T-cell (primary cell): ENCODE measurements at regions not wholly inside any gene's neighbourhood (a gene's known extent, or its start where the extent isn't known, plus 50 kb on each side); places are given as distances from the start of the nearest gene placed in this dataset.

ENCODE experiments used
- ATAC-seq, 4 experiments: fragments of 200-7000 bp in 3 of 4; fragments of 150-1000 bp in 1 of 4; cut with Tn5 transposase; replicated peaks in 1 of 4; 1 replicate in 3 of 4; 2 replicates in 1 of 4; pipeline ENCODE4 v1.10.0; 2021; ENCODE audit warnings: moderate library complexity in 3 of 4, mild to moderate bottlenecking in 2 of 4, moderate number of reproducible peaks in 1 of 4
- CTCF ChIA-PET, 2 donors: fragments of 300-600 bp; sonication (Branson Sonifier 250); formaldehyde crosslinking; loops; one replicate each; lab custom pipeline; 2022; ENCODE audit warnings: antibody characterized with exemption in 2 of 2; lab: Charles Lee
- POLR2A ChIA-PET, 2 donors: fragments of 300-600 bp; sonication (Branson Sonifier 250); formaldehyde crosslinking; loops; one replicate each; lab custom pipeline; 2022; ENCODE audit warnings: antibody characterized with exemption in 2 of 2; lab: Charles Lee
- DNase-seq, 35 experiments: peaks; one replicate each; pipeline versions ENCODE4 v3.0.0 to v3.0.0-alpha.2; 2013 to 2023
- H3K27ac ChIP-seq: one replicate; pipeline ENCODE4 v1.5.1; 2013; ENCODE audit warnings: low read length
- H3K27me3 ChIP-seq, 2 experiments: replicated peaks in 1 of 2; 1 replicate in 1 of 2; 2 replicates in 1 of 2; pipeline versions ENCODE4 v1.6.1 to v1.7.0; 2013; ENCODE audit warnings: low read length in 1 of 2, mixed read lengths in 1 of 2; ENCODE audit not compliant: control insufficient read depth in 2 of 2, insufficient read depth in 2 of 2; ENCODE audit errors: extremely low read depth in 1 of 2
- H3K36me3 ChIP-seq, 2 donors: 1 replicate in 1 of 2; 2 replicates in 1 of 2; pipeline versions ENCODE4 v1.6.1 to v1.7.0; 2013; ENCODE audit warnings: low read length in 1 of 2; ENCODE audit not compliant: control insufficient read depth in 2 of 2, insufficient read depth in 1 of 2; ENCODE audit errors: extremely low read depth in 1 of 2
- H3K4me1 ChIP-seq, 2 experiments: 1 replicate in 1 of 2; 2 replicates in 1 of 2; pipeline versions ENCODE4 v1.6.1 to v1.7.0; 2013; ENCODE audit warnings: low read length in 2 of 2, mixed read lengths in 1 of 2; ENCODE audit not compliant: insufficient read depth in 2 of 2, control insufficient read depth in 1 of 2; ENCODE audit errors: extremely low read depth in 1 of 2
- H3K4me3 ChIP-seq, 2 donors: 1 replicate in 1 of 2; 2 replicates in 1 of 2; pipeline versions ENCODE4 v1.5.1 to v1.7.0; 2013; ENCODE audit warnings: mild to moderate bottlenecking in 2 of 2, low read length in 1 of 2, moderate library complexity in 1 of 2; ENCODE audit not compliant: control insufficient read depth in 1 of 2; ENCODE audit errors: extremely low read depth in 1 of 2
- H3K9me3 ChIP-seq: 2 replicates; pipeline ENCODE4 v1.7.0; 2013
- H3K27ac Mint-ChIP-seq, 2 donors: one replicate each; pipeline ENCODE4 v1.8.0; 2020 to 2021; ENCODE audit warnings: mild to moderate bottlenecking in 2 of 2, mixed read lengths in 2 of 2
- H3K27me3 Mint-ChIP-seq, 2 donors: one replicate each; pipeline ENCODE4 v1.8.0; 2021 to 2022; ENCODE audit warnings: mixed read lengths in 2 of 2
- H3K36me3 Mint-ChIP-seq: one replicate; pipeline ENCODE4 v1.8.0; 2021; ENCODE audit warnings: mixed read lengths
- H3K4me1 Mint-ChIP-seq, 3 donors: one replicate each; pipeline ENCODE4 v1.8.0; 2020 to 2022; ENCODE audit warnings: mixed read lengths in 3 of 3, mild to moderate bottlenecking in 1 of 3
- H3K4me3 Mint-ChIP-seq, 3 donors: one replicate each; pipeline ENCODE4 v1.8.0; 2020 to 2022; ENCODE audit warnings: mild to moderate bottlenecking in 3 of 3, mixed read lengths in 3 of 3, moderate library complexity in 3 of 3
- H3K9me3 Mint-ChIP-seq, 3 donors: one replicate each; pipeline ENCODE4 v1.8.0; 2020 to 2022; ENCODE audit warnings: mixed read lengths in 3 of 3
- WGBS: methylation state at CpG from one replicate; pipeline ENCODE4 v1.1.5; 2013; ENCODE audit warnings: missing lambda C conversion rate; ENCODE audit not compliant: insufficient coverage; 5-methylcytosine and 5-hydroxymethylcytosine counted together

GRCh38 chr20:11162026-11162775, 488.4 kb upstream of the JAG1 start:
- DNase-seq (no peak), ATAC-seq (no peak)
- Mint-ChIP-seq H3K4me1 (no peaks in the 10 kb centered on the region), H3K9me3 (peaks cover 0 to 4% (median 3%) of the 10 kb centered on the region in 3 donors), H3K27me3 (no peaks in the 10 kb centered on the region), H3K4me3 (no peak overlapping the region), H3K27ac (no peak overlapping the region), H3K36me3 (no peaks in the 10 kb centered on the region)
- Histone ChIP-seq H3K4me1 (no peaks in the 10 kb centered on the region), H3K9me3 (no peaks in the 10 kb centered on the region), H3K27me3 (no peaks in the 10 kb centered on the region), H3K27ac (no peak overlapping the region), H3K4me3 (no peak overlapping the region), H3K36me3 (no peaks in the 10 kb centered on the region)
- POLR2A ChIA-PET = interaction anchor here in 1 of 2 donors (0.7 kb wide), 1 partner anchor 633 kb away, joined by 3 read pairs; no protein-coding TSS in a partner anchor
- CTCF ChIA-PET = no interaction called here
- 61% methylated on average over 2 of the region's 4 CpGs for WGBS

GRCh38 chr20:11165789-11166188, 492.0 kb upstream of the JAG1 start:
- no peak for DNase-seq
- no peaks in the 10 kb centered on the region for H3K4me1 Mint-ChIP-seq
- peaks cover 0 to 12% (median 2%) of the 10 kb centered on the region in 3 donors for H3K9me3 Mint-ChIP-seq
- no peak overlapping the region for H3K27ac Mint-ChIP-seq
- no CpG with 5 or more reads among the region's 1 CpG for WGBS
- H3K27me3 Mint-ChIP-seq = no peaks in the 10 kb centered on the region
- H3K4me1 ChIP-seq = no peaks in the 10 kb centered on the region
- H3K36me3 ChIP-seq = no peaks in the 10 kb centered on the region
- CTCF ChIA-PET = no interaction called here
- no peak overlapping the region for H3K4me3 ChIP-seq
- H3K27ac ChIP-seq = no peak overlapping the region
- H3K36me3 Mint-ChIP-seq = no peaks in the 10 kb centered on the region
- no peak overlapping the region for H3K4me3 Mint-ChIP-seq
- ATAC-seq = no peak
- POLR2A ChIA-PET = no interaction called here
- no peaks in the 10 kb centered on the region for H3K9me3 ChIP-seq
- no peaks in the 10 kb centered on the region for H3K27me3 ChIP-seq

GRCh38 chr20:11166712-11167111, 492.9 kb upstream of the JAG1 start:
- no peaks in the 10 kb centered on the region for H3K27me3 Mint-ChIP-seq
- no peak overlapping the region for H3K27ac Mint-ChIP-seq
- H3K4me3 Mint-ChIP-seq = no peak overlapping the region
- peaks cover 0 to 12% (median 2%) of the 10 kb centered on the region in 3 donors for H3K9me3 Mint-ChIP-seq
- ChIA-PET POLR2A (no interaction called here), CTCF (no interaction called here)
- Histone ChIP-seq H3K4me1 (no peaks in the 10 kb centered on the region), H3K27ac (no peak overlapping the region), H3K36me3 (no peaks in the 10 kb centered on the region), H3K27me3 (no peaks in the 10 kb centered on the region), H3K4me3 (no peak overlapping the region), H3K9me3 (no peaks in the 10 kb centered on the region)
- WGBS = 80% methylated on average over 1 of the region's 2 CpGs
- ATAC-seq (no peak), DNase-seq (no peak)
- no peaks in the 10 kb centered on the region for H3K4me1 Mint-ChIP-seq
- H3K36me3 Mint-ChIP-seq = no peaks in the 10 kb centered on the region

- Histone ChIP-seq H3K36me3 (no peaks in the 10 kb centered on the region), H3K4me1 (no peaks in the 10 kb centered on the region), H3K9me3 (no peaks in the 10 kb centered on the region), H3K27ac (no peak overlapping the region), H3K27me3 (no peaks in the 10 kb centered on the region), H3K4me3 (no peak overlapping the region)
- no peaks in the 10 kb centered on the region for H3K27me3 Mint-ChIP-seq
- H3K4me1 Mint-ChIP-seq = no peaks in the 10 kb centered on the region
- POLR2A ChIA-PET = no interaction called here
- H3K4me3 Mint-ChIP-seq = no peak overlapping the region
- ATAC-seq (no peak), DNase-seq (no peak)
- no peaks in the 10 kb centered on the region for H3K36me3 Mint-ChIP-seq
- no peak overlapping the region for H3K27ac Mint-ChIP-seq
- CTCF ChIA-PET = no interaction called here
- peaks cover 0 to 12% (median 2%) of the 10 kb centered on the region in 3 donors for H3K9me3 Mint-ChIP-seq
Observed at GRCh38 chr20:11168026-11168425, 494.2 kb upstream of the JAG1 start.

- ATAC-seq = no peak
- ChIA-PET POLR2A (no interaction called here), CTCF (no interaction called here)
- H3K27me3 ChIP-seq = no peaks in the 10 kb centered on the region
- no peaks in the 10 kb centered on the region for H3K4me1 Mint-ChIP-seq
- H3K36me3 ChIP-seq = no peaks in the 10 kb centered on the region
- H3K27ac ChIP-seq = no peak overlapping the region
- H3K4me3 Mint-ChIP-seq = no peak overlapping the region
- H3K9me3 Mint-ChIP-seq = peaks cover 0 to 12% (median 2%) of the 10 kb centered on the region in 3 donors
- H3K36me3 Mint-ChIP-seq = no peaks in the 10 kb centered on the region
- no peak for DNase-seq
- no peak overlapping the region for H3K4me3 ChIP-seq
- no peaks in the 10 kb centered on the region for H3K9me3 ChIP-seq
- H3K27me3 Mint-ChIP-seq = no peaks in the 10 kb centered on the region
- H3K27ac Mint-ChIP-seq = no peak overlapping the region
- H3K4me1 ChIP-seq = no peaks in the 10 kb centered on the region
Observed at GRCh38 chr20:11170025-11170424, 496.2 kb upstream of the JAG1 start.

- H3K27me3 ChIP-seq = no peaks in the 10 kb centered on the region
- CTCF ChIA-PET = no interaction called here
- H3K4me1 ChIP-seq = no peaks in the 10 kb centered on the region
- H3K9me3 ChIP-seq = no peaks in the 10 kb centered on the region
- H3K4me3 ChIP-seq = no peak overlapping the region
- Mint-ChIP-seq H3K36me3 (no peaks in the 10 kb centered on the region), H3K4me1 (no peaks in the 10 kb centered on the region), H3K4me3 (no peak overlapping the region), H3K27ac (no peak overlapping the region), H3K27me3 (no peaks in the 10 kb centered on the region), H3K9me3 (peaks cover 0 to 12% (median 2%) of the 10 kb centered on the region in 3 donors)
- POLR2A ChIA-PET = no interaction called here
- ATAC-seq (no peak), DNase-seq (no peak)
- no peaks in the 10 kb centered on the region for H3K36me3 ChIP-seq
- WGBS = 80% methylated on average over 1 of the region's 2 CpGs
- H3K27ac ChIP-seq = no peak overlapping the region
Observed at GRCh38 chr20:11170565-11170964, 496.8 kb upstream of the JAG1 start.

- no peak for ATAC-seq
- no peaks in the 10 kb centered on the region for H3K27me3 Mint-ChIP-seq
- no peaks in the 10 kb centered on the region for H3K4me1 ChIP-seq
- ChIA-PET POLR2A (no interaction called here), CTCF (no interaction called here)
- H3K27ac Mint-ChIP-seq = no peak overlapping the region
- no peaks in the 10 kb centered on the region for H3K27me3 ChIP-seq
- no peaks in the 10 kb centered on the region for H3K36me3 ChIP-seq
- no peaks in the 10 kb centered on the region for H3K4me1 Mint-ChIP-seq
- H3K27ac ChIP-seq = no peak overlapping the region
- no peaks in the 10 kb centered on the region for H3K36me3 Mint-ChIP-seq
- H3K9me3 Mint-ChIP-seq = peaks cover 0 to 8% (median 0%) of the 10 kb centered on the region in 3 donors
- no peak overlapping the region for H3K4me3 ChIP-seq
- H3K4me3 Mint-ChIP-seq = no peak overlapping the region
- no peaks in the 10 kb centered on the region for H3K9me3 ChIP-seq
- no CpG with 5 or more reads among the region's 1 CpG for WGBS
- DNase-seq = no peak
Observed at GRCh38 chr20:11172881-11173280, 499.1 kb upstream of the JAG1 start.
